ENCODE measurements at regions not wholly inside any gene's neighbourhood (a gene's known extent, or its start where the extent isn't known, plus 50 kb on each side); places are given as distances from the start of the nearest gene placed in this dataset.

- Mint-ChIP-seq H3K9me3 (peaks cover 7% of the 10 kb centered on the region), H3K4me3 (no peak overlapping the region), H3K4me1 (no peaks in the 10 kb centered on the region), H3K36me3 (ENCODE audit: low read depth) (no peaks in the 10 kb centered on the region), H3K27me3 (ENCODE audit: low read depth) (peaks cover 7% of the 10 kb centered on the region), H3K27ac (ENCODE audit: unreplicated experiment) (no peak overlapping the region)
- TF ChIP-seq CTCF (conservative IDR thresholded peaks at IDR 0.05): no peak
- DNase-seq (ENCODE audit: low read depth, low spot score): no peak
Measured at GRCh38 chr3:68186733-68187132, 532.3 kb upstream of the SUCLG2 start.

- no peak for DNase-seq (ENCODE audit: low read depth, low spot score)
- Mint-ChIP-seq H3K27ac (ENCODE audit: unreplicated experiment) (no peak overlapping the region), H3K4me1 (no peaks in the 10 kb centered on the region), H3K27me3 (ENCODE audit: low read depth) (peaks cover 2% of the 10 kb centered on the region), H3K4me3 (no peak overlapping the region), H3K9me3 (peaks cover 20% of the 10 kb centered on the region), H3K36me3 (ENCODE audit: low read depth) (peaks cover 8% of the 10 kb centered on the region)
- no peak for TF ChIP-seq CTCF (conservative IDR thresholded peaks at IDR 0.05)
Measured at GRCh38 chr3:68176600-68176999, 522.2 kb upstream of the SUCLG2 start.

- no peak for TF ChIP-seq CTCF (conservative IDR thresholded peaks at IDR 0.05)
- Mint-ChIP-seq H3K9me3 (peaks cover 31% of the 10 kb centered on the region), H3K36me3 (ENCODE audit: low read depth) (peaks cover 8% of the 10 kb centered on the region), H3K4me3 (no peak overlapping the region), H3K4me1 (no peaks in the 10 kb centered on the region), H3K27me3 (ENCODE audit: low read depth) (peaks cover 3% of the 10 kb centered on the region), H3K27ac (ENCODE audit: unreplicated experiment) (no peak overlapping the region)
- DNase-seq (ENCODE audit: low read depth, low spot score): no peak
Measured at GRCh38 chr3:68173012-68173634, 518.7 kb upstream of the SUCLG2 start.

GRCh38 chr3:68172039-68172438, 517.6 kb upstream of the SUCLG2 start:
- Mint-ChIP-seq H3K9me3 (peaks cover 31% of the 10 kb centered on the region), H3K36me3 (ENCODE audit: low read depth) (peaks cover 8% of the 10 kb centered on the region), H3K4me1 (no peaks in the 10 kb centered on the region), H3K27ac (ENCODE audit: unreplicated experiment) (no peak overlapping the region), H3K27me3 (ENCODE audit: low read depth) (peaks cover 3% of the 10 kb centered on the region), H3K4me3 (no peak overlapping the region)
- no peak for TF ChIP-seq CTCF (conservative IDR thresholded peaks at IDR 0.05)
- DNase-seq (ENCODE audit: low read depth, low spot score): no peak

GRCh38 chr3:68163968-68164367, 509.6 kb upstream of the SUCLG2 start:
- DNase-seq (ENCODE audit: low read depth, low spot score): no peak
- Mint-ChIP-seq H3K4me3 (no peak overlapping the region), H3K4me1 (no peaks in the 10 kb centered on the region), H3K36me3 (ENCODE audit: low read depth) (no peaks in the 10 kb centered on the region), H3K9me3 (no peaks in the 10 kb centered on the region), H3K27ac (ENCODE audit: unreplicated experiment) (no peak overlapping the region), H3K27me3 (ENCODE audit: low read depth) (no peaks in the 10 kb centered on the region)
- no peak for TF ChIP-seq CTCF (conservative IDR thresholded peaks at IDR 0.05)
